Stimulated activated CD4-positive, alpha-beta T cell treated with anti-CD3 and anti-CD28 coated beads, Interleukin-4, amount 100 ng/mL, for 48 hours (primary cell): ENCODE measurements at regions not wholly inside any gene's neighbourhood (a gene's known extent, or its start where the extent isn't known, plus 50 kb on each side); places are given as distances from the start of the nearest gene placed in this dataset.
"Not testable (repeated sequence)": the region's sequence is repeated elsewhere in the genome, so short reads cannot be mapped to it uniquely, and the experiment has no call there.

Experiments used
- DNase-seq, 2 donors: peaks; one replicate each; pipeline ENCODE4 v3.0.0-alpha.2; 2020; ENCODE audit warnings: low read depth in 2 of 2

DNA sequence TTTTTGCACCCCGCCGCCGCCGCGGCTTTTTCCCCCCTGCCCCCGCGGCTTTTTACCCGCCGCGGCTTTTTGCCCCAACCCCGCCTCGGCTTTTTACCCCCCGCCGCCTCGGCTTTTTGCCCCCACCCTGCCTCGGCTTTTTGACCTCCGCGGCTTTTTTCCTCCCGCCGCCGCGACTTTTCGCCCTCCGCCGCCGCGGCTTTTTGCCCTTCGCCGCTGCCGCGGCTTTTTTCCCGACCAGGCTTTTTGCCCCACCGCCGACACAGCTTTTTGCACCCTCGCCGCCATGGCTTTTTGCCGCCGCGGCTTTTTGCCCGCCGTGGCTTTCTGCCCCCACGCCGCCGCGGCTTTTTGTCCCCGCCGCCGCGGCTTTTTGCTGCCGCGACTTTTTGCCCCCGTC is 137.0 kb upstream of the TP53TG3D start:
- DNase-seq = peak in 1 of 2 donors; percentile 0

DNA sequence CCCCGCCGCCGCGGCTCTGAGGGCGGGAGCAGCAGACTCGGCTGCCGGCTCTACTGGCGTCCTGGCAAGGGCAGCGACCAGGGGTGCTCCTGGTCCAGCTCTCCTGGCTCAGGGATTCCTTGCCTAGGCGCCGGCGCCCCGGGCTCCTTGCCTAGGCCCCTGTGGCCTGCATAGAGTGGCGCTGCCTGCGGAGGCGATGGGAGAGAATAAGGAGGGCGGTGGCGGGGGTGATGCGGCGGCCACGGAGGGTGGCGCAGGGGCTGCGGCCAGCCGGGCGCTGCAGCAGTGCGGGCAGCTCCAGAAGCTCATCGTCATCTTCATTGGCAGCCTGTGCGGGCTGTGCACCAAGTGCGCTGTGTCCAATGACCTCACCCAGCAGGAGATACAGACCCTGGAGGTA is 136.6 kb upstream of the TP53TG3D start:
- not testable (repeated sequence) for DNase-seq

DNA sequence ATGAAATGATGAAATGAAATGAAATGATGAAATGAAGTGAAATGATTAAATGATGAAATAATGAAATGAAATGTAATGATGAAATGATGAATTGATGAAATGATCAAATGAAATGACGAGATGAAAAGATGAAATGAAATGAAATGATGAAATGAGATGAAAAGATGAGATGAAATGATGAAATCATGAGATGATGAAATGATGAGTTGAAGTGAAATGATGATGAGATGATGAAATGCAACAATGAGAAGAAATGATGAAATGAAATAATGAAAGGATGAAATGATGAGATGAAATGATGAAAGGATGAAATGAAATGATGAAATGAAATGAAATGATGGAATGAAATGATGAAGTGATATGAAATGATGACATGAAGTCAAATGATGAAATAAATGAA is 132.7 kb upstream of the TP53TG3D start:
- DNase-seq = not testable (repeated sequence)

DNA sequence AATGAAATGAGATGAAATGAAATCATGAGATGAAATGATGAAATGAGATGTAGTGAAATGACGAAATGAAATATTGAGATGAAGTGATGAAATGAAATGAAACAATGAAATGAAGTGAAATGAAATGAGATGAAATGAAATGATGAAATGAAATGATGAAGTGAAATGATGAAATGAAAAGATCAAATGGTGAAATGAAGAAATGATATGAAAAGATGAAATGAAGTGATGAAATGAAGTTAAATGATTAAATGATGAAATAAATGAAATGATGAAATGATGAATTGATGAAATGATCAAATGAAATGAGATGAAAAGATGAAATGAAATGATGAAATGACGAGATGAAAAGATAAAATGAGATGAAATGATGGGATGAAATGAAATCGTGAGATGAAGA is 132.3 kb upstream of the TP53TG3D start:
- not testable (repeated sequence) for DNase-seq

DNA sequence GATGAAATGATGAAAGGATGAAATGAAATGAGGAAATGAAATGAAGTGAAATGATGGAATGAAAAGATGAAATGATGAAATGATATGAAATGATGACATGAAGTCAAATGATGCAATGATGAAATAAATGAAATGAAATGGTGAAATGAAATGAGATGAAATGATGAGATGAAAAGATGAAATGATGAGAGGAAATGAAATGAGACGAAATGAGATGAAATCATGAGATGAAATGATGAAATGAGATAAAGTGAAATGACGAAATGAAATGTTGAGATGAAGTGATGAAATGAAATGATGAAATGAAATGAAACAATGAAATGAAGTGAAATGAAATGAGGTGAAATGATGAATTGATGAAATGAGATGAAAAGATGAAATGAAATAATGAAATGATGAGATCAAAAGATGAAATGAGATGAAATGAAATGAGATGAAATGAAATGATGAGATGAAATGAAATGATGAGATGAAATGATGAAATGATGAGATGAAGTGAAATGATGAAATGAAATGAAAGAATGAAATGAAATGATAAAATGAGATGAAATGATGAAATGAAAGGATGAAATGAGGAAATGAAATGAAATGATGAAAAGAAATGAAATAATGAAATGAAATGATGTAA is 131.7 kb upstream of the TP53TG3D start:
- not testable (repeated sequence) for DNase-seq

DNA sequence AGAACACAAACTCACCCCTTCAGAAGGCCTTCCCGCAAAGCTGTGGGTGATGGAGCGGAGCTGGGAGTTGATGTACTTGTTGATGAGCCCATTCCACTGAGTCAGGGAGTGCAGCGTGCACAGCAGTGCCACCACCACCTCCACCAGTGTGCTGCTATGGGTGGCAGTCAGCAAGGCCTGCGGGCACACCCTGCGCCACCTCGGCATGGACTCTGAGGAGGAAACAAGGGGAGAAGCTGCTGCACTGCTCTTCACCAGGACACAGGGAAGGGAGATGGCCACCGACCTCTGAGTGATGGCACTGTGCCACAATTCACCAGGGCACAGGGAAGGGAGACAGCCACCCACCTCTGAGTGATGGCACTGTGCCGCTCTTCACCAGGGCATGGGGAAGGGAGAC is 100.7 kb upstream of the TP53TG3D start:
- not testable (repeated sequence) for DNase-seq

DNA sequence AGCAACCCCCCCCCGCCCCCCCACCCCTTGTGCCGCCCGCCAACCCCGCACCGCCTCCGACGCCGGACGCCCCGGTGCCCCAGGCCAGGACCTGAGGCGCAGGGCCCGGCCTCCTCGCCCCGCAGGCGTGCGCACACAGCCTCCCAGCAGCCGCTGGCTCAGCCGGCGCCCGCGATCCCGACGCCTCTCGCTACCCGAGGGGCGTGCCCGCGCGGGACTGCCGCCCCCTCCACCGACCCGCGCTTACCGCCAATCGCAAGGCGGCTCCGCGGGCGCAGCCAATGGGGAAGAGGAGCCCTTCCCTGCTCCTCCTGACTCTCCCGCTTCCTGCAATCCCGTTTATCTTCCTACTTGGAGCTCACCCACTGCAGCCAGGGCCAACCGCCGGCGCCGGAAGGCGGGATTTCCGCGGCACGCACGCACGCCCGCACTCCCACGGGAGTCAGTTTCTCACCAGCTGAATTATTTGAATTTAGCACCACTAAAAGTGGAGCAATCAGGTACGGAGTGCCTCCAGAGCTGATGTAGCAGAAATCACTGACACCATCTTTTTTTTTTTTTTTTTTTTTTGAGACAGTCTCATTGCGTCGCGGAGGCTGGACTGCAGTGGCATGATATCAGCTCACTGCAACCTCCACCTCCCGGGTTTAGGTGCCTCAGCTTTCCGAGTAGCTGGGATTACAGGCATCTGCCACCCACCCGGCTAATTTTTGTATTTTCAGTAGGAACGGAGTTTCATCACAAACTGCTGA is 65.0 kb upstream of the TP53TG3D start:
- not testable (repeated sequence) for DNase-seq

DNA sequence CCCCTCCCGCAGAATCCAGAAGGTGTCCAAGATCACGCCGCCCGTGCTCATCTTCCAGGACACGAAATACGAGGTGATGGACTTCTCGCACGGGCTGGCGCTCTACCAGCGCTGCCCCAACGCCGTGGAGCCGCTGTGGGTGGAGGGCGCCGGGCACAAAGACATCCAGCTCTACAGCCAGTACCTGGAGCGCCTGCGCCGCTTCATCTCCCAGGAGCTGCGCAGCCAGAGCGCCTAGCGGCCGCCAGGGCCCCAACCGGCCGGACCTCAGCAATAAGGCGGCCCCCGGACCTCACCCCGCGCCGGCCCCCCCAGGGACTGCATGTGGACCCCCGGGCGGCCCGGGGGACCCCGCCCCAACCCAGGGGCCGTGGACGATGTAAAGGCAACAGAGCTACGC is 50.5 kb upstream of the TP53TG3D start:
- not testable (repeated sequence) for DNase-seq
